Stimulated activated naive B cell treated with anti-CD40 and anti-IgM and Interleukin-4, amounts not matched to agents 10 μg/mL and 1 μg/mL and 100 μg/mL, for 72 hours (primary cell): ENCODE measurements at regions not wholly inside any gene's neighbourhood (a gene's known extent, or its start where the extent isn't known, plus 50 kb on each side); places are given as distances from the start of the nearest gene placed in this dataset.

Source experiments
- ATAC-seq, 2 donors: fragments of 150-1000 bp; cut with Tn5 transposase; replicated peaks; 2 replicates each; pipeline ENCODE4 v1.10.0; 2021; ENCODE audit warnings: moderate library complexity in 1 of 2
- DNase-seq: peaks from one replicate; pipeline ENCODE4 v3.0.0; 2021
- H3K27ac Mint-ChIP-seq: one replicate; pipeline ENCODE4 v1.8.0; 2022; ENCODE audit warnings: mild to moderate bottlenecking, mixed read lengths
- H3K27me3 Mint-ChIP-seq, 2 donors: one replicate each; pipeline ENCODE4 v1.8.0; 2022; ENCODE audit warnings: mixed read lengths in 2 of 2
- H3K36me3 Mint-ChIP-seq, 2 donors: one replicate each; pipeline ENCODE4 v1.8.0; 2022; ENCODE audit warnings: mixed read lengths in 2 of 2, mild to moderate bottlenecking in 1 of 2
- H3K4me1 Mint-ChIP-seq, 2 donors: one replicate each; pipeline ENCODE4 v1.8.0; 2022; ENCODE audit warnings: mixed read lengths in 2 of 2, mild to moderate bottlenecking in 1 of 2
- H3K4me3 Mint-ChIP-seq, 2 donors: one replicate each; pipeline ENCODE4 v1.8.0; 2022; ENCODE audit warnings: mild to moderate bottlenecking in 2 of 2, mixed read lengths in 2 of 2, moderate library complexity in 1 of 2
- H3K9me3 Mint-ChIP-seq, 2 donors: one replicate each; pipeline ENCODE4 v1.8.0; 2022; ENCODE audit warnings: mixed read lengths in 2 of 2, mild to moderate bottlenecking in 1 of 2

GRCh38 chr3:72159487-72159886, 374.5 kb upstream of the PROK2 start:
- ATAC-seq (no peak), DNase-seq (no peak)
- Mint-ChIP-seq H3K27ac (no peak overlapping the region), H3K27me3 (peaks cover 18 to 21% of the 10 kb centered on the region in 2 donors), H3K9me3 (peaks cover 0 to 6% of the 10 kb centered on the region in 2 donors), H3K4me1 (peaks cover 38 to 62% of the 10 kb centered on the region in 2 donors), H3K4me3 (no peak overlapping the region), H3K36me3 (peaks cover 0 to 3% of the 10 kb centered on the region in 2 donors)

- no peak overlapping the region for H3K4me3 Mint-ChIP-seq
- ATAC-seq (peak; percentile 19 to 30), DNase-seq (no peak)
- no peak overlapping the region for H3K27ac Mint-ChIP-seq
- H3K4me1 Mint-ChIP-seq = peaks cover 33 to 55% of the 10 kb centered on the region in 2 donors
- H3K36me3 Mint-ChIP-seq = peaks cover 0 to 3% of the 10 kb centered on the region in 2 donors
- H3K9me3 Mint-ChIP-seq = peaks cover 0 to 6% of the 10 kb centered on the region in 2 donors
- H3K27me3 Mint-ChIP-seq = peaks cover 18 to 21% of the 10 kb centered on the region in 2 donors
Observed at GRCh38 chr3:72158639-72159326, 373.8 kb upstream of the PROK2 start.

- ATAC-seq (peak; percentile 89 to 90), DNase-seq (no peak)
- Mint-ChIP-seq H3K27ac (peak overlapping the region; percentile 84), H3K36me3 (peaks cover 0 to 3% of the 10 kb centered on the region in 2 donors), H3K4me3 (peak overlapping the region in 1 of 2 donors; percentile 54), H3K27me3 (peaks cover 18 to 22% of the 10 kb centered on the region in 2 donors), H3K4me1 (peaks cover 28 to 47% of the 10 kb centered on the region in 2 donors), H3K9me3 (peaks cover 0 to 6% of the 10 kb centered on the region in 2 donors)
Observed at GRCh38 chr3:72157748-72158638, 373.0 kb upstream of the PROK2 start.

GRCh38 chr3:72155391-72156064, 370.6 kb upstream of the PROK2 start:
- no peak overlapping the region for H3K27ac Mint-ChIP-seq
- no peak overlapping the region for H3K4me3 Mint-ChIP-seq

GRCh38 chr3:72154391-72155335, 369.7 kb upstream of the PROK2 start:
- Mint-ChIP-seq H3K4me1 (peaks cover 20 to 28% of the 10 kb centered on the region in 2 donors), H3K36me3 (peaks cover 0 to 3% of the 10 kb centered on the region in 2 donors), H3K27ac (peak overlapping the region; percentile 21), H3K4me3 (no peak overlapping the region), H3K9me3 (peaks cover 0 to 6% of the 10 kb centered on the region in 2 donors), H3K27me3 (peaks cover 14 to 15% of the 10 kb centered on the region in 2 donors)
- DNase-seq (no peak), ATAC-seq (no peak)

More at GRCh38 chr3:72155391-72156064, 370.6 kb upstream of the PROK2 start:
- ATAC-seq (no peak), DNase-seq (no peak)
- peaks cover 20 to 33% of the 10 kb centered on the region in 2 donors for H3K4me1 Mint-ChIP-seq
- H3K27me3 Mint-ChIP-seq = peaks cover 14 to 15% of the 10 kb centered on the region in 2 donors
- peaks cover 0 to 6% of the 10 kb centered on the region in 2 donors for H3K9me3 Mint-ChIP-seq
- H3K36me3 Mint-ChIP-seq = peaks cover 0 to 3% of the 10 kb centered on the region in 2 donors

- Mint-ChIP-seq H3K27ac (no peak overlapping the region), H3K27me3 (peaks cover 15 to 16% of the 10 kb centered on the region in 2 donors), H3K4me1 (peaks cover 13 to 19% of the 10 kb centered on the region in 2 donors), H3K36me3 (peaks cover 0 to 4% of the 10 kb centered on the region in 2 donors), H3K9me3 (peaks cover 0 to 3% of the 10 kb centered on the region in 2 donors), H3K4me3 (no peak overlapping the region)
- ATAC-seq = no peak
- DNase-seq = no peak
Observed at GRCh38 chr3:72153477-72154314, 368.7 kb upstream of the PROK2 start.

GRCh38 chr3:72152551-72153476, 367.9 kb upstream of the PROK2 start:
- Mint-ChIP-seq H3K9me3 (peaks cover 3 to 7% of the 10 kb centered on the region in 2 donors), H3K4me3 (no peak overlapping the region), H3K36me3 (peaks cover 6 to 10% of the 10 kb centered on the region in 2 donors), H3K27ac (no peak overlapping the region), H3K4me1 (peaks cover 13 to 19% of the 10 kb centered on the region in 2 donors), H3K27me3 (peaks cover 24 to 25% of the 10 kb centered on the region in 2 donors)
- ATAC-seq (no peak), DNase-seq (no peak)

- H3K4me1 Mint-ChIP-seq = peaks cover 10 to 14% of the 10 kb centered on the region in 2 donors
Observed at GRCh38 chr3:72151465-72152238, 366.7 kb upstream of the PROK2 start.

GRCh38 chr3:72150634-72151412, 365.9 kb upstream of the PROK2 start:
- Mint-ChIP-seq H3K27me3 (peaks cover 22 to 31% of the 10 kb centered on the region in 2 donors), H3K4me3 (no peak overlapping the region), H3K27ac (no peak overlapping the region), H3K4me1 (peaks cover 14 to 20% of the 10 kb centered on the region in 2 donors), H3K36me3 (peaks cover 6 to 10% of the 10 kb centered on the region in 2 donors), H3K9me3 (peaks cover 3 to 7% of the 10 kb centered on the region in 2 donors)
- DNase-seq = no peak
- no peak for ATAC-seq

More at GRCh38 chr3:72151465-72152238, 366.7 kb upstream of the PROK2 start:
- H3K4me3 Mint-ChIP-seq = no peak overlapping the region
- no peak overlapping the region for H3K27ac Mint-ChIP-seq
- ATAC-seq = no peak
- peaks cover 6 to 10% of the 10 kb centered on the region in 2 donors for H3K36me3 Mint-ChIP-seq
- H3K27me3 Mint-ChIP-seq = peaks cover 21 to 25% of the 10 kb centered on the region in 2 donors
- no peak for DNase-seq
- H3K9me3 Mint-ChIP-seq = peaks cover 3 to 7% of the 10 kb centered on the region in 2 donors

GRCh38 chr3:72149645-72150300, 364.8 kb upstream of the PROK2 start:
- H3K4me1 Mint-ChIP-seq = peaks cover 23 to 30% of the 10 kb centered on the region in 2 donors
- peaks cover 22 to 34% of the 10 kb centered on the region in 2 donors for H3K27me3 Mint-ChIP-seq
- no peak for ATAC-seq

More at GRCh38 chr3:72149645-72150300, 364.8 kb upstream of the PROK2 start:
- Mint-ChIP-seq H3K27ac (no peak overlapping the region), H3K4me3 (no peak overlapping the region), H3K36me3 (peaks cover 6 to 8% of the 10 kb centered on the region in 2 donors), H3K9me3 (peaks cover under 1 to 7% of the 10 kb centered on the region in 2 donors)
- DNase-seq = no peak
